ENCODE measurements at regions not wholly inside any gene's neighbourhood (a gene's known extent, or its start where the extent isn't known, plus 50 kb on each side); places are given as distances from the start of the nearest gene placed in this dataset.
A peak's percentile ranks its signal among the peaks of the same experiment; 100 is the strongest.
"Not testable (repeated sequence)": the region's sequence is repeated elsewhere in the genome, so short reads cannot be mapped to it uniquely, and the experiment has no call there.

DNA sequence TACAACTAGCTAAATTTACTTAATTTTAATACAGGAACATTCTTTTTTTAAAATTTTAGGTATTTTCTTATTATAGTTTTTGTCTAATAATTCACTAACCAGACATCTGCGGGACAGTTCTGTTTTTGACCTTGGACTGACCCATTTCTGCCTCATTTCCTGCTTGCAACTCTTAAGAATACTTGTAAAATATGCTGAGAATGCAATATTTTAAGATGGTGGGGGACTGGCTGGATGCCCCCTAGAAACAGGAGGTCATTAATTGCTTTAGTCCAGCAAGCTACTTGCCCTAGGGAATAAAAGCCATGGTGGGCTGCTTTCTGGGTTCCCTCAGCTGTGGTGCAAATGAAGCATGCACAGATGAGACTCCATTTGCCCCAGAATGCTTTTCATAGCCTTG lies 2348.4 kb downstream of the PCDH7 start:
- no peak for DNase-seq

DNA sequence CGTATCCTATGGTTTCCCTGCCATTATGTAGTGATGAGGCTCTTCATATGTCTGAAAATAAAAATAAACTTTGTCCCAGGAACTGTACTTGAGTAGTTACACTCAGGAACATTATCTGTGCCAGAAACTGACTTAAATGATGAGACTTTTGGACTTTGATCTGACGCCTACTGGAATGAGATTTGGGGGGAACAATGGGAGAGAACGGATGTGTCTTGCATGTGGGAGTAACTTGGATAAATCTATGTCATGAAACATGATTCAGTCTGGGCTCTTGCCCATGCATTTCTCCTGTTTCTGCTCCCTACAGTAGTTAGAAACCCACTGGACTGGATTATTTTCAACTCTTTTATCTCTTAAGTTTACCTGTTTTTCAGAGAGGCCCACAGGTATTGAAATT lies 2351.4 kb downstream of the PCDH7 start:
- DNase-seq, result no peak

DNA sequence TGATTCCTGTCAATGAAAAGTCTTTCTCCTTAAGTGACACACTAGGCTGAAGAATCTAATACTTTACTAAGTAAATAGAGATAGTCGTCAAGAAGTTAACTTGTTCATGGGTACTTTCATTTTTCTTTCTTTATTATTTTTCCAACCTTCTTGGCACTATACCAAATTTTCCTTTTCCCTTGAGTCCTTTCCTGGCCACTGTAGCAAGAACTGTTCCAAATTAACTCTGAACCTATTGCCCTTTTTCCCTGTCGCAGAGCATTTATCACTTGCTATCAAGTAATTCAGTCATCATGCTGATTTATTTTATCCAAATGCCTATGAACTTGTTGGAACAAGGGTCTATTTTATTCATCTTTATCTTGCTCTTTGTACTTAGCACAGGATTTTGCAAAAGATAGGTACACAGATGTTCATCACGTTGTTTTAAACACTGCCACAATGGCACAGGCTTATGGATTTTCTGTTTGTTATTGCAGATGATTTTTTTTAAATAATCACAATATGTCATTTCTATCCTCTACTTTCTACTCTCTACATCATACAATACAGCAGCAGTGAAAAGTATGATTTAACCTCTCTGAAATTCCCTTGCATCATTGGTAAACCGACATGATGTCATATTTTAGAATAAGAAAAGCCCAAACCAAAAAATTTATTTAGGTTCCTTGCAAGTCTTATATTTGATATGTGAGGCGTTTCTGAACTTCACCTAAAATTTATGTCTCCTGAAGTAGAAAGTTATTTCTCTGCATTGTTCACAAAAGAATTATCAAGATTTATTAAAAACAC lies 2352.3 kb downstream of the PCDH7 start:
- no peak for DNase-seq

DNA sequence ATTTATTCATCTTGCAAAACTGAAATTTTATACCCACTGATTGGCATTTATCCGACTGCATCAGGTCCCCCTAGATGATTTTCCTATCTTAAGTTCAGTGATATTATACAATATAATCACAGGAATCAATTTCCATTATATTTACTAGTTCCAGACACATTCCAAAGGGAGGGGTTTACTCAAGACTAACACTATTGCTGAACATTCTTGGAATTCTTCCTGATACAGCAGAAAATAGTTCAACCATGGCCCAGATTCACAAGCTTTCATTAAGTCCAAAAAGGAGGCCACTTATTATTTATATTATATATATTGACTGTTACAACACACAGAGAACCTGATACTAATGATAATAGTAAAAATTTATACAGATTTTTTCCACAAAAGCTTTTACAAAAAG lies 2353.6 kb downstream of the PCDH7 start:
- no peak for DNase-seq

DNA sequence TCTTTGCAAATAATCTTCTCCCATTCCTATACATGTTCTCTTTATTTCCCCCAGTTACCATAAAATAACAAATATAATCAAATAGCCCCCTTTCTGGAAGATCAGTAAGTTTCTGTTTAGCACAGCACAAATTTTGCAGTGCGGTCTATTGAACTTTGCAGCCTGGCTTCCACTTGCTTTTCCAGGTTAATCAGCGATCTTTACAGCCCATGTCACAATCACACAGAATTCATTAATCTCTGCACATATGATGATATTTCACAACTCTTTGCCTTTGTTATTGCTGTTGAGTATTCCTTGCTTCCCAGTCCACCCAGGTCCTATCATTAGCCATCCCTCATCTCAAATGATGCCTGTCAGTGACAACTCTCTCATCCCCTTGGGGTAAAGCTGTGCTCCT lies 2358.0 kb downstream of the PCDH7 start:
- DNase-seq, result no peak

DNA sequence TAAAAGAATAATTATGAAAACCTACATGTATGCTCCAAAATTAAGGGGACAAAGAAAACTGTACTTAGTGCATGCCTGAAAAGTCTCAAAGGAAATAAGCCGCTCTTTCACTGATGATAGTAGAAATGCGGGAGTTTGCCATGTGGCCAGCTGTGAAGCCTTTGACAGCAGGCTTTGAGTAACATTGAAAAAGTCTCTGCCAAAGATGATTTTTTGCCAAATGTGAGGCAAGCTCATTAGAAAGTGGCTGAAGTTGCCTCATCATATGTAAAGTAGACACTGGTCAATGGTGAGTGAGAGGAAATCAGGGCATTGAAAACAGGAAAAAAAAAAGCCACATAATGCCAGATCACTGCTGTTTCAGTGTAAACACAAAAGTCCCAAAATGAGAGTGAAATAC lies 2360.1 kb downstream of the PCDH7 start:
- peak; percentile 71 to 76 for DNase-seq

DNA sequence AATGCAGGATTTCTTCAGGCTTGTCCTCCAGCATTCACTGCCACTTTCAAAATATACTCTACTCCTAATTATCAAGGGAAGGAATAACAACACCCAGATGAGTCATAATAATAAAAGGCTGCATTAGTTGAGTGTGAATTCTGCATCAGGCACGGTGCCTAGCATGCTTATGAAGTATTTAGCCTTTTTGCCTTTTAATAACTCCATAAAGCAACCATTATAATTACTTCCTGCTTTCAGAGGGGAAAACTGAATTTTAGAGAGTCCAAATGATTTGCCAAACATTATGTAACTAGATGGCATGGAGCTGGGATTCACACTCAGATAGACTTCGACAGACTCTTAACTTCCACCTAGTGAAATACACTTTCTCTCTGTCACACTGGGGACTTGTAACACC lies 2365.5 kb downstream of the PCDH7 start:
- DNase-seq, result no peak

DNA sequence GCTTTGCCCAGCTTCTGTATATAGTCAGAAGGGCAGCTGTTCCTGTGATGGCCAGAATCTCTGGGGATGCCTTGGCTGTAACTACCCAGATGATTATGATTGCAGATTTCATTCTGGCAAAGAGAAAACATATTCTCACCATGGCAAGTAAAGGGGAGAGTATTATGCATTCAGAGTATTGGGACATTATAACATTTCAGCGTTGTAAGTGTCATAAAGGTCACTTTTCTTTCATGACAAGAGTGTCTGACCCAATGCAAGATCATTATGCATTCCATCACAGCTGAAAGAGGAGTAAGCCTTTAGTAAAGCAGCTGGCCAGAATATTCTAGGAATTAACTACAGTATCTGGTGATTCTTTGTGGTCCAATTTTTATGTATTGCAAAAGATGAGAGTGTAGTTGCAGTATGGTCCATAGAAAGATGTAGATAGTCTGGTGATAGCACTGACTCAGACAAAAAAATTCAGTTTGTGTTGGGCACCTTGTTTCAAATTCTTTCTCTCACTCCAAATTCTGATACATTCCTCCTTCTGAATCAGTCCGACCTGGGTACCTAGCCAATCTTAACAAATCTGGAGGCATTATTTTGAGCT lies 2366.3 kb downstream of the PCDH7 start:
- DNase-seq, result peak in 1 of 2 donors; percentile 29

DNA sequence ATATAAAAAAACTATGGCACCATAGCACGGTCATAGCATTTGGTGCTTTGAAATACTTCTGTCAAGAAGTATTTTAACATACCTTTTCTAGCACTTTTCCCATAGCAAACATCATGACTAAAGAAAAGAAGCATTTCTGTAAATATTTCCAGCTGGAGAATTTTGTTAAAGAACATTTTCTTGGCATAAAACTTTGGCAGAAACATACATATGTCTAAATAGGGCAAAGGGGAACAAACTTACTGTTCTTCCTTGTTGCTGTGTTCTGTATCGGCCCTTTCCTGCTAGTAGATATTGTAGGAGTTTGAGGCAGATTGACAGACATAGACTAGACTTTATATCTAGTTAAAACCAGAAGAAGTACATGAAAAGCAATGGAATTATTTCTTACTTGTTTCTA lies 2368.5 kb downstream of the PCDH7 start:
- peak; percentile 31 to 47 for DNase-seq

DNA sequence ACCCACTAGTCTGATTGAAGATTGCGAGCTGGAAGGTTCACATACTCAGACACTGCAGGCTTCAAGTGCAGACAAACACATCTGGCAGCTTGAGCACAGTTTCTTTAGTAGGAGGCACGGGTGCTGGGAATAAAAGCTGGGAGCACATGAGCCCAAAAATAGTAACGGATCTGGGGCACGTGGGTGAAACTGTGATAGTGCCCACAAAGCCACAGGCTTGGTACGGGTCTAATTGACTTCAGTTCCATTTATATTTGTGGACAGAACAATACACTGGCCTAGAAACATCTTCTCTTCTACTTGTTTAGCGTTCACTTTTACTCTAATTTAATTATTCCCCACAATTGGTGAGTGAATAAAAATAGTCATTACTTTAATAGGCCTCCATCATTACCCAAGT lies 2370.7 kb downstream of the PCDH7 start:
- DNase-seq, result no peak

DNA sequence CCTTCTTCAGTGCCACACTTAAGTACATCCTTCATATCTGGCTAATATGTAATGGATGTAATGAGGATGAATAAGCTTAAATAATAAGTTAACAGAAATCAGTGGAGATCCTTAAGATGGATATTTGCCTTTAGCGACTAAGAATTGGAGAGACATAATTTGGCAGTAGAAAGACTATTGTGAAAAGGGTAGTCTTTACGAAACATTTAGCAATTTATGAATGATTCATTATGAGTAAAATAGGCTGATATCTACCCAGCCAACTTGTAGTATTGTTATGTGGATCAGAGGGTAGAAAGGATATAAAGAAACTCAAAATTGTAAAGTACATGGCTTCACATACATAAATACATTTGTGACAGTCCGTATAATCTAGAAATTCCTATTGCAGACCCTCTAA lies 2371.8 kb downstream of the PCDH7 start:
- no peak for DNase-seq

DNA sequence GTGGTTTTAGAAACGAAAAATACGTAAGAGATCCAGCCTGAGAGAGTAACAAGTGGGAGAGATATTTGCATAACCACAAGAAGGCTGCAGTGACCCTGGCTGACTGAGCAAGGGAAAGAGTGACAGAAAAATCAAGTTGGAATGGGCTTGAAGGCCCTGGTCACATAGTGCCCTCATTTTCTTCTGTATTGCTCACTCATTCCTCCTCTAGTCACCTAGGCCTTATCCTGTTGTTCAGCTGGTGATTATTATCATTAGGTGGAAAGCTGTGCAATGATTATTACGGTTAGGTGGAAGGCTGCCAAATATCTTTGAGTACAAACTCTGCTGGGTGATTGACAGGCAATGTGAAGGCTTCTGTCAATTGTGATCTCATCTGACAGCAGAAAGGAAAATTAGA lies 2384.1 kb downstream of the PCDH7 start:
- DNase-seq, result no peak

DNA sequence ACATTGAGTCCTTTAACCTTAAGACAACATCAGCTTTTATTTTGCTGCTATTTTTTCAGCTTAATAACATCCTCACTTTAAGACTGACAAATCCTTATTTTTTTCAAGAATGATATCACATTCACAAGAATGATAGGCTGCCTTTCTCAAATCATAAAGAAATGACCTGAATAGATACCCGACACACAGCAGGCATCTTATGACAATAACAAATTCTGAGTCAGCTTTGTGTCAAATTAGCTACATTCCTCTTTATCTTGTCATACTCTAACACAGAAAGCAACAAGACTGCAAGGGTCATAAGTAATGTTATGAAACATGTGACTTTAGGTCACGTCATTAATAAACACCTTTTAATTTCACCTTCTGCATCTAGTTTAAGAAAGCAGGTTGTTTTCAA lies 2387.6 kb downstream of the PCDH7 start:
- DNase-seq, result no peak

DNA sequence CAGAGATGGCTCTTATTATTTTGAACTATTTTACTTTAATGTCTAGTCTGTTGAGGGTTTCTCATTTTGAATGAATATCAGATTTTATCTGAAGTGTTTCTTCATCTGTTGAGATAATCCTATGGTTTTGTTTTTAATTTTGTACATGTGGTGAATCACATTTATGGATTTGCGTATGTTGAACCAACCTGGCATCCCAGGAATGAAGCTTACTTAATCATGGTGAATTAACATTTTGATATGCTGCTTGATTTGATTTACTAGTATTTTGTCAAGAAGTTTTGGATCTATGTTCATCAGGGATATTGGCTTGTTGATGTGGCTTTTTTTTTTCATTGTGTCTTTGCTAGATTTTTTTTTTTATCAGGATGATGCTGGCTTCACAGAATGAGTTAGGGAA lies 2390.9 kb downstream of the PCDH7 start:
- no peak for DNase-seq

DNA sequence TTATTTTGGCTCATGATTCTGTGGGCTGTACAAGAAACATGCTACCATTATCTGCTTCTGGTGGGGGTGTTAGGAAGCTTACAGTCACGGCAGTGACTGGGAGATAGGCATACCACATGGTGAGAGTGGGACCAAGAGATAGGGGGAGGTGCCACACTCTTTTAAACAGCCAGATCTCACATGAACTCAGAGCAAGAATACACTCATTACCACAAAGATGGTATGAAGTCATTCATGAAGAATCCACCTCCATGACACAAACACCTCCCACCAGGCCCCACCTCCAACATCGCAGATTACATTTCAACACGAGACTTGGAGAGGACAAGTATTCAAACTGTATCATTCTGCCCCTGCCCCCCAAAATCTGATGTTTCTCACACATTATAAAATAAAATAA lies 2396.7 kb downstream of the PCDH7 start:
- DNase-seq, result no peak

DNA sequence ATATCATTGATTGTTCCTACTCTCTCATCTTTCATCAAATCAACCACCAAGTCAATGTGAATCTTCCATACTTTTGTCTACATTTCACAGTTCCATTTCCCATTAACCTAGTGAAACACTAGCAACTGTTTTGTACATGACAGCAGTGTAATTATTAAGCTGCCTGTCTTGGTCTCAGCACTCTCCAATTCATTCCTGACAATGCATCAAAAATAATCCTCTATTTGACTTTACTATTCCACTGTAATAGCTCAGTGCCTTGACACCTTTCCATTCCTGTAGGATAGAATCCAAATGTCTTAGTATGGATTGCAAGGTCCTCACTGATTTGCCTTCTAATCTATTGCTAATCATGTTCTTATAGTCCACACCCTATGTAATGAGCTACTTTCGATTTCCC lies 2405.8 kb downstream of the PCDH7 start:
- DNase-seq, result no peak

DNA sequence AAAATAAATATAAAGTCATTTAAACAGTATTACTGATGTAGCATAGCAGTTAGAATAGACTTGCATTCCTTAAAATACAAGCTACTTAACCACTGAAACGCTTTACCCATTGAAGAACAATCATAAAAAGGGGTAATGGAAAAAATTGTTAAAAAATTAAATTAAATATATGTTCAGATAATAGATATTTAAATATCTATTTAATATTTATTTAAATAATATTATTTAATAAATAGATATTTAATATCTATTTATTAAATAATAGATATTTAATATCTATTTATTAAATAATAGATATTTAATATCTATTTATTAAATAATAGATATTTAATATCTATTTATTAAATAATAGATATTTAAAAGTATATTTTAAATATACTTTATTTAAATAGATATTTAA lies 2410.5 kb downstream of the PCDH7 start:
- DNase-seq, result not testable (repeated sequence)

DNA sequence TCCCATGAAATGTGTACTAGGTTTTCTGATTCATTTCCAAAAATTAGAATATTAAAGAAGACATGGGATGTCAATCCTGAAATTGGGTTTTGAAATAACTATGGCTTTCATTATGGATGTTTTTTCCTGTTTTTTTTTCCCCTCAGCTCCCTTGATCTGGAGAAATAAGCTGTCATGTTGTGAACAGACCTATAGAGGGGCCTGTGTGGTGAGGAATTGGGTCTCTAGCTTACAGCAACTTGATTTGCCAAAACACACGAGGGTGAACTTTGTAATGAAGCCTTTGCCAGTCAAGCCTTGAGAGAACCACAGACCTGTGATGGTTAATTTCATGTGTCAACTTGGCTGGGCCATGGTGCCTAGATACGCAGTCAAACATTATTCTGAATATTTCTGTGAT lies 2413.6 kb downstream of the PCDH7 start:
- DNase-seq, result no peak

DNA sequence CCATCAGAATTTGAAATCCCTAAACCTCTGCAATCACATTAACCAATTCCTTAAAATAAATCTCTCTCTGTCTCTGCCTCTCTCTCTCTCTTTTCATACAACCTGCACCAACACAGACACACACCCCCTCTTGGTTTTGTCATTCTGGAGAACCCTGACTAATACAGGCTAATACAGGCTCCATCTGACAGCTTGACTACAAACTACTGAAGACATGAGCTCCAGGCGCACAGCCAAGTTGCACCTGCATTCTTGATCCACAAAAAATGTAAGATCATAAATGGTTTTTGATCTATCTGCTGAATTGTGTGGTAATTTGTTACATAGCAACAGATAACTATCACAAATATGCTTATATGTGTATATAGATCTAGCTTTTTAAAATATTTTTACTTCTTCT lies 2414.2 kb downstream of the PCDH7 start:
- DNase-seq, result no peak

DNA sequence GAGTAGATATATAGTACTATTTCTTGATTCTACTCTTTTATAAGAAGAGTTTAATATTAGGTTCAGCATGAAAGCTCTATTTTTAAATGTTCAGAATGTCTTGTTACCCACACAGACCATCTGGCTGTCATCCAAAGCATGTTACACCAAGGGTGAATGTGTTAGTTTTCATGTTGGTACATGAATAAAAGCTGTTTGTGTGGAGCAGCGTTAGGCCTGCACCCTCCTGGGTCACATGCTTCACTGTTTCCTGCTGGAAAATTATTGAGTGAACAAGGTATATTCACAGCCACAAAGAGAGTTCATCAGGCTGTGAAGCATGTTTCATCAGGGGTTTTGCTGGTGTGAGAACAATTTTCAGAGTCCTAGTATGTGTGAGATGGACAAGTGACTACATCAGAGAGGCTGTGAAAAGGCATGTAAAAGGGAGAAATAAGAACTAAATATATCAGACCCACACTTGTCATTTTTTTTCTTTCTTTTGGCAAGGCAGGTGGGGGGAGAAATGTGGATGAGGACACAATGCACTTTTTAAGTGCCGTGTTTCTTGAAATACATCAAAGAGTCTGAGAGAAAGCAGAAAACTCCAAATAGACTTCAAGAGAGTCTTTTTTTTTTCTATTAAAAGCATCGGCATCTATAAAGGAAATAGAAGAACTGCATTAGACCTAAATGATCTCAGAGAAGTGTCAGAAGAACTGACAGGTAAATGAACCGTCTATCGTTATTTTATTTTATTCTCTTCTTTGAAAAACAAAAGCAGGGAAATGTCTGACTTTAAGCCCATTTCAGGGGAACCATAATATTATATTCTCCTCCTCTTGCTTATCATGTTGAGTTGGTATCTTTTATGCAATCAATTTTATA lies 2429.7 kb downstream of the PCDH7 start:
- DNase-seq, result no peak

DNA sequence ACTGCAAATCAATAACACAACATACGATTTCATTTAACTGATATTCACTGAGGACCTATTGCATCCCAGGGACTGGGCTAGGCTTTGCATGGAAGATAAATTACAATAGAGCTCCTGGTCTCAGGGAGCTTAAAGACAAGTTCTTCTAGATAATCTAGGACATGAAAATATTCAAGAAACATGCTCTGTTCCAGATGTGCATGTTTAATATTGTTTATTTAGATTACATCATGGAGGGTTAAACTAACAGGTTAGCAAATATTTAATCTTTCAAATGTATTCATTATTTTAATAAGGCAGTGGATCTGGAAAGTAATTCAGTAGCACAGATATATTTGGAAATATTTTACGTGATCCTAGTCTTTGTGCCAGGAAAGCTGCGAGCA lies 2430.3 kb downstream of the PCDH7 start:
- no peak for DNase-seq

DNA sequence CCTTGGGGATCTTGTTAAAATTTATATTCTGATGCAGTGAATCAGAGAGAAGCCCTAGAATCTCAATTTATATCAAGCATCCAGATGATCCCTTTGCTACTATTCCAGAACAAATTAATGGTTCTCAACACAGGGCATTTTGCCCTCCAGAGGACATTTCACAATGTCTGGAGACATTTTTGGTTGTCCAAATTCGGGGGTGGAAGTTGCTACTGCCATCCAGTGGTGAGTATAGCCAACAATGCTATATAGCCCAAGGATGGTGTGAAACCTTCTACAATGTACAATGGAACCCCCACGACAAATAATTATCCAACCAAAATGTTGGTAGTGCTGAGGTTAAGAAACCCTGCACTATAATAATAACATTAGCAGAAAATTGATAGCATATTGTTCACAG lies 2440.0 kb downstream of the PCDH7 start:
- DNase-seq, result no peak

DNA sequence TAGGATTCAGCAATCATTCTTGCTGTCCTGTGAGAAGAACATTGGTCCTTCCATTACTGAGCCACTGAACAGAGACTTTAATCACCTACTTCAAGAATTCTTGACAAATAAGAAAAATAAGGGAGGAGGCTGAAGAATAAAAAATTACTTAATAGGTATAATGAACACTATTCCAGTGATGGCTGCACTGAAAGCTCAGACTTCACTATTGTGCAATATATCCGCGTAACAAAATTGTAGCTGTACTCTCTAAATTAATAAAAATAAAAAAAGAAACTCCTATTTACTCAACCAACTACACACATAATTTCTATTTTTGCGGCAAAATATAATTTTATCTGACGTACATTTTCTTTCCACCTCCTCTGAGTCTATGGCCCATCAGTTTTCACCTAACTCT lies 2441.0 kb downstream of the PCDH7 start:
- no peak for DNase-seq
